MM.1S (cell line): ENCODE measurements at regions not wholly inside any gene's neighbourhood (a gene's known extent, or its start where the extent isn't known, plus 50 kb on each side); places are given as distances from the start of the nearest gene placed in this dataset.

Experiments used
- DNase-seq: peaks from one replicate; pipeline ENCODE4 v3.0.0-alpha.2; 2015
- H2AFZ ChIP-seq: fragments of 300-600 bp; sonication (generic); 2 replicates; pipeline ENCODE4 v1.6.0; 2016; ENCODE audit warnings: antibody characterized with exemption, low read length
- H3F3A ChIP-seq: fragments of 300-600 bp; sonication (generic); 2 replicates; pipeline ENCODE4 v1.6.1; 2016; ENCODE audit warnings: mild to moderate bottlenecking, antibody characterized with exemption, low read length, moderate library complexity, mixed read lengths; ENCODE audit not compliant: insufficient read depth
- H3K27ac ChIP-seq: fragments of 300-600 bp; sonication (generic); 2 replicates; pipeline ENCODE4 v1.5.1; 2016; ENCODE audit warnings: mild to moderate bottlenecking, low read length
- H3K27me3 ChIP-seq: fragments of 300-600 bp; sonication (generic); replicated peaks from 2 replicates; pipeline ENCODE4 v1.6.0; 2016; ENCODE audit warnings: low read length; ENCODE audit not compliant: insufficient read depth
- H3K36me3 ChIP-seq: fragments of 300-600 bp; sonication (generic); replicated peaks from 2 replicates; pipeline ENCODE4 v1.6.1; 2016; ENCODE audit warnings: mild to moderate bottlenecking, low read length, mixed read lengths; ENCODE audit not compliant: insufficient read depth
- H3K4me1 ChIP-seq: fragments of 300-600 bp; sonication (generic); 2 replicates; pipeline ENCODE4 v1.6.1; 2016; ENCODE audit warnings: low read length, mixed read lengths
- H3K4me2 ChIP-seq: fragments of 300-600 bp; sonication (generic); 2 replicates; pipeline ENCODE4 v1.6.0; 2016; ENCODE audit warnings: low read depth, low read length
- H3K4me3 ChIP-seq: fragments of 300-600 bp; sonication (generic); 2 replicates; pipeline ENCODE4 v1.5.1; 2016; ENCODE audit warnings: low read length, mixed read lengths
- H3K79me2 ChIP-seq: fragments of 300-600 bp; sonication (generic); 2 replicates; pipeline ENCODE4 v1.6.1; 2016; ENCODE audit warnings: mixed run types, low read length, mixed read lengths
- H3K9ac ChIP-seq: fragments of 300-600 bp; sonication (generic); 2 replicates; pipeline ENCODE4 v1.6.1; 2016; ENCODE audit warnings: low read length, mixed read lengths
- H3K9me2 ChIP-seq: fragments of 300-600 bp; sonication (generic); replicated peaks from 2 replicates; pipeline ENCODE4 v1.6.1; 2016; ENCODE audit warnings: mild to moderate bottlenecking, low read length, mixed read lengths; ENCODE audit not compliant: insufficient read depth
- H3K9me3 ChIP-seq: fragments of 300-600 bp; sonication (generic); replicated peaks from 2 replicates; pipeline ENCODE4 v1.6.1; 2016; ENCODE audit warnings: mild to moderate bottlenecking, low read length, mixed read lengths; ENCODE audit not compliant: insufficient read depth
- H4K20me1 ChIP-seq: fragments of 300-600 bp; sonication (generic); 2 replicates; pipeline ENCODE4 v1.6.1; 2016; ENCODE audit warnings: mild to moderate bottlenecking, low read length, moderate library complexity, mixed read lengths; ENCODE audit not compliant: insufficient read depth
- CTCF ChIP-seq: fragments of 300-600 bp; sonication (generic); IDR thresholded peaks from 2 replicates; pipeline ENCODE4 v1.5.1; 2016; ENCODE audit warnings: antibody characterized with exemption, low read length, mixed read lengths
- EZH2 ChIP-seq: fragments of 300-600 bp; sonication (generic); optimal IDR thresholded peaks from 2 replicates; pipeline ENCODE3; 2017; ENCODE audit warnings: low read depth, mild to moderate bottlenecking, antibody characterized with exemption, low read length, mixed read lengths
- EZH2phosphoT487 ChIP-seq: fragments of 300-600 bp; sonication (generic); IDR thresholded peaks from 2 replicates; pipeline ENCODE4 v1.6.1; 2018; ENCODE audit warnings: antibody characterized with exemption, low read length

DNA sequence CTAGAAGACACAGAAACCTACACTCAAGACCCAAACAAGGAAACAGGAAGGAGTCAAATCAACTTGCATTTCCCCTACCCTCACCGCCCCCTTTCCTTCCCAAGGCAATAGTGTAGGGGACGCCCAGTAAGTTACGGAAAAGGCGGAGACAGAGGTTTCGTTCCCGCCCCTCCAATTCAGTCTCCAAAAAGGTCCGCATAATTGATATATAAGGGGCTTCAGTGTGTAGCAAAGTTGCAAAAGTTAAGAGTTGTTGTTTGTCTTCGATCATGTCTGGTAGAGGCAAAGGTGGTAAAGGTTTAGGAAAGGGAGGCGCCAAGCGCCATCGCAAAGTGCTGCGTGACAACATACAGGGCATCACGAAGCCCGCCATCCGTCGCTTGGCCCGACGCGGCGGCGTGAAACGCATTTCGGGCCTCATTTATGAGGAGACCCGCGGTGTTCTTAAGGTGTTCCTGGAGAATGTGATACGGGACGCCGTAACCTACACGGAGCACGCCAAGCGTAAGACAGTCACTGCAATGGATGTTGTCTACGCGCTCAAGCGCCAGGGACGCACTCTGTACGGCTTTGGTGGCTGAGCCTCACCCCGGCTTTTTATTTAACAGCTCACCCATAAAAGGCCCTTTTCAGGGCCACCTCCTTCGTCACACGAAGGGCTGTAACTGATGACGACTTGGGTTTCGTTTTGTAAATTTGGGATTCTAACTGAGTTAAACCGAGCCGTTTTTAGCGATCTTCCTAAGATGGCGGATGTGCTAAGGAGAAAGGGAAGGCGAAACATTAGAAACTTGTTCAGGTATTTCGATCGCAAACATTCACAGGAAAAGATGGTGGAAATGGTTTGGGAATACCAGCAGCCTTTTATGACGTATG, 124.6 kb upstream of the BTN3A2 start:
- Histone ChIP-seq H3K36me3 (no peaks in the 10 kb centered on the region), H3K79me2 (no peaks in the 10 kb centered on the region), H3K9me2 (no peaks in the 10 kb centered on the region), H2AFZ (peak overlapping the region; percentile 49), H3F3A (peaks cover 3% of the 10 kb centered on the region; the same call in 1 of the 2 replicates), H3K9ac (no peak overlapping the region), H3K4me3 (peak overlapping the region; percentile 49), H3K27ac (no peak overlapping the region), H3K4me1 (peaks cover 3% of the 10 kb centered on the region), H3K4me2 (peak overlapping the region; percentile 61), H3K9me3 (no peaks in the 10 kb centered on the region), H3K27me3 (no peaks in the 10 kb centered on the region), H4K20me1 (no peaks in the 10 kb centered on the region)
- DNase-seq = no peak
- TF ChIP-seq CTCF (no peak), EZH2 (no peak), EZH2phosphoT487 (no peak)

GRCh38 chr6:26241033-26241895, 123.7 kb upstream of the BTN3A2 start:
- H3K27ac ChIP-seq = no peak overlapping the region
- no peaks in the 10 kb centered on the region for H3K9me2 ChIP-seq
- peak overlapping the region; percentile 61 for H3K4me2 ChIP-seq
- H3K36me3 ChIP-seq = no peaks in the 10 kb centered on the region
- H3F3A ChIP-seq = no peaks in the 10 kb centered on the region
- H4K20me1 ChIP-seq = no peaks in the 10 kb centered on the region
- H3K9ac ChIP-seq = no peak overlapping the region
- H2AFZ ChIP-seq = peak overlapping the region; percentile 49
- no peaks in the 10 kb centered on the region for H3K79me2 ChIP-seq
- no peaks in the 10 kb centered on the region; the same call in 1 of the 2 replicates for H3K4me1 ChIP-seq
- H3K9me3 ChIP-seq = no peaks in the 10 kb centered on the region
- no peak for DNase-seq
- peak overlapping the region; percentile 49 for H3K4me3 ChIP-seq
- no peak for TF ChIP-seq EZH2phosphoT487
- no peak for TF ChIP-seq CTCF
- no peak for TF ChIP-seq EZH2
- no peaks in the 10 kb centered on the region for H3K27me3 ChIP-seq

- no peaks in the 10 kb centered on the region for H3F3A ChIP-seq
- H3K27me3 ChIP-seq = no peaks in the 10 kb centered on the region
- no peaks in the 10 kb centered on the region for H3K9me2 ChIP-seq
- H3K79me2 ChIP-seq = no peaks in the 10 kb centered on the region
- no peak overlapping the region for H3K27ac ChIP-seq
- no peaks in the 10 kb centered on the region for H3K36me3 ChIP-seq
- no peaks in the 10 kb centered on the region; the same call in 1 of the 2 replicates for H3K4me1 ChIP-seq
- no peaks in the 10 kb centered on the region for H3K9me3 ChIP-seq
- TF ChIP-seq CTCF (no peak), EZH2phosphoT487 (no peak), EZH2 (no peak)
- DNase-seq = no peak
- H4K20me1 ChIP-seq = no peaks in the 10 kb centered on the region
- H2AFZ ChIP-seq = no peak overlapping the region
- H3K4me3 ChIP-seq = no peak overlapping the region
- no peak overlapping the region for H3K4me2 ChIP-seq
- no peak overlapping the region for H3K9ac ChIP-seq
Measured at GRCh38 chr6:26243132-26243531, 121.9 kb upstream of the BTN3A2 start.
